Fibroblast of pulmonary artery (primary cell): ENCODE measurements at regions not wholly inside any gene's neighbourhood (a gene's known extent, or its start where the extent isn't known, plus 50 kb on each side); places are given as distances from the start of the nearest gene placed in this dataset.

Experiments
- DNase-seq: peaks from one replicate; pipeline ENCODE4 v3.0.0-alpha.2; 2010; ENCODE audit warnings: low read depth
- H3K4me3 ChIP-seq: replicated peaks from 2 replicates; pipeline ENCODE4 v1.5.1; 2011; ENCODE audit warnings: low read depth, mild to moderate bottlenecking, control low read depth, low read length, moderate library complexity
- CTCF ChIP-seq: IDR thresholded peaks from 2 replicates; pipeline ENCODE4 v1.5.1; 2011; ENCODE audit warnings: mild to moderate bottlenecking, control low read depth, low read length, inconsistent platforms; ENCODE audit errors: missing control alignments

GRCh38 chr22:48238284-48238915 lies 1476.0 kb downstream of the TBC1D22A start:
- no peak for DNase-seq
- no peak overlapping the region for H3K4me3 ChIP-seq
- TF ChIP-seq CTCF = no peak

DNA sequence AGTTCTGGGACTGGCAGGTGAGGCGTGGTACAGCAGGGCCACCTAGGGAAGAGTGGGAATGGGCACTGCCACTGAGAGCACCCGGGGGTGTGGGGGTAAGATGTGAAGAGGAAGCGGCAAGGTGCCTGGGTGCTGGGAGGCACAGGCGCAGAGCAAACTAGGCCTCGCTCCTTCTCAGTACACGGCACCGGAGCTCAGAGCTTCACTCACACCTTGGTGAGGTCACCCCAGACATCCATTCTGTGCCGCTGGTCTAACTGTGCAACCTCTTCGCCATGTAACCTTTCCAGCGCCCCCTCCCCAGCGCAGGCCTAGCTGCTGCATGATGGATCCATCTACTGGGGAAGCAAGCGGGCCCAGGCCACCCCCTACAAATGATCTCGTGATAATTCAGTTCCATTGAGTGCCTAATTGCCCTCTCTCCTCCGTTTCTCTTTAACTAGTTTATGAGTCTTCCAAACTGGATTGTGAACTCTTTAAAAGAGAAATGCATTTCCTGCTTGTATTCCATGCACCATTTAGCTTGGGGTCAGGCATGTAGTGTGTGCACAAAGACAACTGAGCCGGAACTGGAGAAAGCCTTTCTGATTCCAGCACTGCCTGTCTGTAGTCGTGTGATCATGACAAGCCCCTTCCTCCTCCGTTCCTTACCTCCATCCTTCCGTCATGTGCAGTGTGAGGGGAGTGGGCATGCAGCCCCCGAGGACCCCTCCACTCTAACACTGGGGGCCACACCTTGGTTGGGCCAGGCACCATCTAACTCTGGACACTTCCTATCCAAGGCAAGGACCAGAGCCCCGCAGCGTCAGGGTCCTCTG lies 1475.2 kb downstream of the TBC1D22A start:
- no peak for TF ChIP-seq CTCF
- H3K4me3 ChIP-seq = no peak overlapping the region
- DNase-seq = no peak

- TF ChIP-seq CTCF = no peak
- no peak for DNase-seq
- H3K4me3 ChIP-seq = no peak overlapping the region
Observed at GRCh38 chr22:48236261-48236660, 1473.8 kb downstream of the TBC1D22A start.

- no peak for DNase-seq
- no peak for TF ChIP-seq CTCF
- H3K4me3 ChIP-seq = no peak overlapping the region
Observed at GRCh38 chr22:48235744-48236143, 1473.3 kb downstream of the TBC1D22A start.

- no peak overlapping the region for H3K4me3 ChIP-seq
- TF ChIP-seq CTCF = no peak
- DNase-seq = no peak
Observed at GRCh38 chr22:48234011-48234410, 1471.6 kb downstream of the TBC1D22A start.

- no peak for DNase-seq
- no peak overlapping the region for H3K4me3 ChIP-seq
- TF ChIP-seq CTCF = no peak
Observed at GRCh38 chr22:48233586-48233985, 1471.1 kb downstream of the TBC1D22A start.
